Activated CD8-positive, alpha-beta memory T cell treated with anti-CD3 and anti-CD28 coated beads, Interleukin-2, amount 50 U/mL, for 48 hours (primary cell): ENCODE measurements at regions not wholly inside any gene's neighbourhood (a gene's known extent, or its start where the extent isn't known, plus 50 kb on each side); places are given as distances from the start of the nearest gene placed in this dataset.
"Not testable (repeated sequence)": the region's sequence is repeated elsewhere in the genome, so short reads cannot be mapped to it uniquely, and the experiment has no call there.

Source experiments
- DNase-seq: peaks from one replicate; pipeline ENCODE4 v3.0.0-alpha.2; 2020

GRCh38 chr12:67088401-67089118 is 180.6 kb upstream of the CAND1 start:
- DNase-seq = no peak

DNA sequence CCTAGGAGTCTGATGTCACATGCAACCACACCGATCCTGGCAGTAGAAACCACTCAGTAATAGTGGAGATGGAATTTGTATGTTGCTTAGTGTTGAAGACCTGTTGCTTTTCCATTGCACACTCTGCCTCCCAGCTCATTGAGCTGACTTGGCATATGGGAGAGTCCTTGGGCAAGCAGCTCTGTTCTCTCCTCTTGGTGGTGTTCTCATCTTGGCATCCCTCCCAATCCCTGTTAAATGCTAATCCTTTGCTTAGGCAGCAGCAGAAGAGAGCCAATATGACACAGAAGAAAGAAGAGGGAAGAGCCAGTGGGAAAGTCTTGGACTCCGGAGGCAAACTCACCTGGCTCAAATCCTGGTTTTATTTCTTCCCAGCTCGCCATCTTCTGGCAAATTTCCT is 178.0 kb upstream of the CAND1 start:
- no peak for DNase-seq

DNA sequence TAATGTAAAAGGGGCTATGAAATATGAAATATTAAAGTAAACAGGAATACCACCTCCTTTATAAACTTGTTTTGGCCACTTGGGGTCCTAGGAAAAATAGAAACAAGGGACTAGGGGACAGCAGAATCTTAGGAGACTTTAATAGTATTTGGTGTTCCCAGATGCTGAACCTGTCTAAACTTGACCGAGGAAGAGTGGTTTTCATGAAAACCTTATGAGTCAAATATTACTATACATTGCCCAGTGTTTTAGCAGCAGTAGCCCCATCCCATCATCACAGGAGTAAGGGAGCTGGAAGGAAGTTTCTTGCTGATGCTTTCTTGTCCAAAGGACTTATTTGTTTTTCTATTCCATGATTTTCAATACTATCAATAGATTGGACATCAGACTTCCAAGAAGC is 177.5 kb upstream of the CAND1 start:
- DNase-seq = no peak

GRCh38 chr12:67092934-67093333 is 176.2 kb upstream of the CAND1 start:
- not testable (repeated sequence) for DNase-seq

GRCh38 chr12:67096533-67097318 is 172.4 kb upstream of the CAND1 start:
- no peak for DNase-seq

- no peak for DNase-seq
These were observed 169.3 kb upstream of the CAND1 start for GRCh38 chr12:67099858-67100257.

DNA sequence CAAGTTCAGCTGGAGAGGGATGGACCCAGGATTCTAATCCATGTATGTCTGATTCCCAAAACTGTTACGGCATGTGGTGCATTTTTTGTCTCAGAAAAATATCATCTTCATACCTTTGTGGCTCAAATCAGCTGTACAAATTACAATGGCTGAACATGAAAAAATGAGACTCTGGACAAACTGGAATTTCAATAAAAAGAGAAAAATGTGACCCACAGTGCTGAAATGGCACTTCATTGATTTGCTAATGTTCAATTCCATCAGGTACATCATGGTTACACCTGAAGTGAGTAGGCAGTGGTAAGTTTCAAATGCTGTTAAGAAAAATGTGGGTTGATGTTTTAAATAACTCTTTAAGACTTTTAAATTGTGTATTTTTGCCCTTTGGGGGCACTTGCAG is 165.6 kb upstream of the CAND1 start:
- DNase-seq = no peak

- no peak for DNase-seq
These were observed 161.9 kb upstream of the CAND1 start for GRCh38 chr12:67107235-67107634.

GRCh38 chr12:67107751-67108269 is 161.3 kb upstream of the CAND1 start:
- no peak for DNase-seq

DNA sequence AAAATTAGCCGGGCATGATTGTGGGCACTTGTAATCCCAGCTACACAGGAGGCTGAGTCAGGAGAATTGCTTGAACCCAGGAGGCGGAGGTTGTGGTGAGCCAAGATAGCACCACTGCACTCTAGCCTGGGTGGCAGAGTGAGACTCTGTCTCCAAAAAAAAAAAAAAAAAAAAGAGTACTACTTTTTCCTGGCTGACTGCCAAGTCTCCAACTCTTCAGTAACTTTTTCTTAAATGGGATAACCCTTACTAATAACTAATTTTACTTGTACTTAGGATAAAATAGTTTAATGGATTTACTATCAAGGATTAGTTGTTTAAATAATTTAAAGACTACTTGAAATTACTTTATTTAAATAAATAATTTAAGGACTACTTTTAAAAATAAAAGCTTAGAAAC is 158.8 kb upstream of the CAND1 start:
- DNase-seq = not testable (repeated sequence)

GRCh38 chr12:67111182-67111581 is 158.0 kb upstream of the CAND1 start:
- DNase-seq = no peak

- no peak for DNase-seq
These were observed 156.6 kb upstream of the CAND1 start for GRCh38 chr12:67112586-67112985.

GRCh38 chr12:67116134-67116533 is 153.0 kb upstream of the CAND1 start:
- no peak for DNase-seq

GRCh38 chr12:67122584-67122983 is 146.6 kb upstream of the CAND1 start:
- no peak for DNase-seq

GRCh38 chr12:67137256-67137655 is 131.9 kb upstream of the CAND1 start:
- DNase-seq = no peak

DNA sequence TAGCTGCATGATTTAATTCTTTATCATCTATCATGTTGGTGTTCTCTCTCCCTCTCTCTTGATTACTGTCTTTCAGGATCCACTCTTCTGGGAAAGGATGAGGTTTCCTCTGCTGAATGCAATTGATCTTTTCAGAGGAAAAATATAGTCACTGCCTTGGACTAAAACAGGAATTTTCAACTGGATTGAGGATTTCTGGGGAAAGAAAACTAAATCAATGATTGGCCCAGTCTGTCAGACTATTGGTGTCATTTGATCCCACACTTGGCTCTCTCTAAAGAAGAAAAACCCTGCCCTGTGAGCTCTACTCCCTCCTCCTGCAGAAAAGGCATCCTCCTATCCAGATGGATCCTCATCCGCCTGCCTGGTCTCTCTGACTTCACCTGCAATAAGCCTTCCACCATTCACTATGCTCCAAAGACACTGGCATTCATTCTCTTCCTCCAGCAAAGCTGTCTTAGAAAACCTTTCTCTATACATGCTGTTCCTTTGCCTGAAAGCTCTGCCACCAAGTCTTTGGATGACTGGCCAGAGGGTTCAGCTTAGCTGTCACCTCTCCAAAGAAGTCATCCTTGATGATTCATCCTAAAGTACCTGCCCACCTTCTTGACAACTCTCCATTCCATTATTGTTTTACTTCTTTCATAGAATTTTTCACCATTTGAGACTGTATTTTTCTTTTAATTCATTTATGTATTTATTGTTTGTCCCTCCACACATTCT is 127.7 kb upstream of the CAND1 start:
- no peak for DNase-seq

DNA sequence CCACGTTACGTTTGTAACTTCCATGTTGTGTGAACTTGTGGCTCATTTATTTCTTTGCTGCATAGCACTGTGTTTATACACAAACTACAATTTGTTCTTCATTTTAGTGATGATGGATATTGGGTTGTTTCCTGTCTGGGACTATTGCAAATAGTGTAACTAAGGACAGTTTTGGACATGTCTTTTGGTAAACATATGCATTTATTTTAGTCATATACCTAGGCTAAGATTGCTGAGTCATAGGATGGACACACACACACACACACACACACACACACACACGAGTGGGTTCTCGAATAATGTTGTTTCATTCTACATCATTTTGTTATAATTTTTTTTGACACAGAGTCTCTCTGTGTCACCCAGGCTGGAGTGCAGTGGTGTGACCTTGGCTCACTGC is 123.5 kb upstream of the CAND1 start:
- no peak for DNase-seq

- no peak for DNase-seq
These were observed 122.1 kb upstream of the CAND1 start for GRCh38 chr12:67147030-67147429.

DNA sequence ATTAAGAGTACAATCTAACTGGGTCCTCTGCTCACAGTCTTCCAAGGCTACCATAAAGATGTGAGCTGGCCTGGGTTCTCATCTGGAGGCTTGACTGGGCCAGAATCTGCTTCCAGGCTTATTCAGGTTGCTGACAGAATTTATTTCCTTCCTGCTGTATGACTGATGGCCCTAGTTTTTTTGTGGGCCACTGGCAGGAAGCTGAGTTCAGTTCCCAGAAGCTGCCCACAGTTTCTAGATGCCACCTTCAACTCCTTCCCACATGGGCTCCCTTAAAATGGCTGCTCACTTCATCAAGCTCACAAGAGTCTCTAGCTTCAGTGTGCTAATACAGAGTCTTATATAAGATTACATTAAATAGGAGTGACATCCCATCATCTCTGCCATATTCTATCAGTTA is 121.7 kb upstream of the CAND1 start:
- DNase-seq = no peak

DNA sequence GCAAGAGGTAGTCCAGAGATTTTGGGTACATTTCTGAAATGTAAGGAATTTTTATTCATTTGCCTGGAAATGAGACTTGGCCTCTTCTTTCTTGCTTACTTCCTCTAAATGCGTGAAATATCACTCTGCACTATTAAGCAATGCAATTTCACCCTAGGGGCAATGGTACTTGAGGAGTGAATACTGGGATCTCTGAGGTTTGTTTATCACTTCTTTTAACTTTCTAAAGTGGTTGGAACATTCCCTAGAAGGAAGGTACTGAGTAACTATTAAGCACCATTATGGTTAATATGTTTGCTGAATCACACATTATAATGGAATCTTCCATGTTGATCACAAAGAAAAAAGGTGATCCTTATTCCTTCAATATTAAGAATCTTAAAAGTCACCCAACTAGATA is 120.9 kb upstream of the CAND1 start:
- no peak for DNase-seq

DNA sequence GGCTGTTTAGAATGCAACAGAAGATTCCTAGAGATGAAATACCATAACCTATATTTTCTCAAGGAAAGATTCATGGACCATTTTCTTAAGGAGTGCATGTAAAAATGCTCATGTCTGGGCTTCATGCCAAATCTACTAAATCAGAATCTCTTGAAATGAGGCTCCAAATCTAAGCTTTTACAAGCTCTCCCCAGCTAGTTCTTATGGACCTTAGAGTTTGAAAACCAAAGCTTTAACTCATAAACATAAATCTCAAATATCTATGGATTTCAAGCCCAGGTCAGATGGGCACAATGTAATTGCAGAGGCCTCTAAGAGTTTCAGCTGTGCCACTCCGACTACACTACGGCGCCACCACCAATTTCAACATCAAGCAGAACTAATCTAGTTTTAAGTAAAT is 117.3 kb upstream of the CAND1 start:
- DNase-seq = no peak

GRCh38 chr12:67152451-67152850 is 116.7 kb upstream of the CAND1 start:
- no peak for DNase-seq

DNA sequence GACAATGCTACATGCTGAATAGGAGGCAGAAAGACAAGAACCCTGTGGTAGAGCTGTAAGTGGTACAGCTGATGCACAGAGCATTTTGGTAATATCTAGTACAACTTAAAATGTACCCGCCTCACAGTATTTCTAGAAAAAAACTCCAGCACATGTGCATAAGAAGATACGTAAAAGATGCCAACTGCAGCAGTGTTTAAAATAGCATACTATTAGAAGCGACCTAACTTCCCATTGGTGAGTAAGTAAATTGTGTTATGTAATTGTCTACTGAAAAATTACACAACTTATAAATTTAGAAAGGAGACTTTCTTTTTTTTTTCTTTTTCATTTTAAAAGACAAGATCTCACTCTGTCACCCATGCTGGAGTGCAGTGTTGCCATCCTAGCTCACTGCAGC is 114.3 kb upstream of the CAND1 start:
- DNase-seq = no peak

GRCh38 chr12:67155863-67156262 is 113.3 kb upstream of the CAND1 start:
- no peak for DNase-seq
